GM21528 (cell line): ENCODE measurements at regions not wholly inside any gene's neighbourhood (a gene's known extent, or its start where the extent isn't known, plus 50 kb on each side); places are given as distances from the start of the nearest gene placed in this dataset.
"Not testable (repeated sequence)": the region's sequence is repeated elsewhere in the genome, so short reads cannot be mapped to it uniquely, and the experiment has no call there.

Source experiments
- ATAC-seq: cut with Tn5 transposase; IDR thresholded peaks from one replicate; pipeline ENCODE4 v1.9.1; 2021; ENCODE audit warnings: mild to moderate bottlenecking, moderate library complexity; ENCODE audit not compliant: unreplicated experiment, low FRiP score

GRCh38 chr4:162502109-162502508 is 338.3 kb upstream of the FSTL5 start:
- no peak for ATAC-seq

- no peak for ATAC-seq
Observed at GRCh38 chr4:162499478-162499877, 335.7 kb upstream of the FSTL5 start.

GRCh38 chr4:162498168-162498567 is 334.4 kb upstream of the FSTL5 start:
- ATAC-seq, result no peak

GRCh38 chr4:162497564-162498167 is 333.9 kb upstream of the FSTL5 start:
- peak; percentile 77 for ATAC-seq

GRCh38 chr4:162494935-162495334 is 331.1 kb upstream of the FSTL5 start:
- no peak for ATAC-seq

- ATAC-seq, result no peak
Observed at GRCh38 chr4:162485486-162485885, 321.7 kb upstream of the FSTL5 start.

- ATAC-seq, result no peak
Observed at GRCh38 chr4:162475246-162475645, 311.4 kb upstream of the FSTL5 start.

- no peak for ATAC-seq
Observed at GRCh38 chr4:162469977-162470376, 306.2 kb upstream of the FSTL5 start.

GRCh38 chr4:162465356-162465755 is 301.6 kb upstream of the FSTL5 start:
- not testable (repeated sequence) for ATAC-seq

- ATAC-seq, result no peak
Observed at GRCh38 chr4:162461952-162462351, 298.2 kb upstream of the FSTL5 start.

- no peak for ATAC-seq
Observed at GRCh38 chr4:162458051-162458450, 294.3 kb upstream of the FSTL5 start.

- ATAC-seq, result no peak
Observed at GRCh38 chr4:162457071-162457865, 293.5 kb upstream of the FSTL5 start.

GRCh38 chr4:162456106-162456505 is 292.3 kb upstream of the FSTL5 start:
- no peak for ATAC-seq

- no peak for ATAC-seq
Observed at GRCh38 chr4:162450531-162451035, 286.8 kb upstream of the FSTL5 start.

- ATAC-seq, result no peak
Observed at GRCh38 chr4:162443510-162443909, 279.7 kb upstream of the FSTL5 start.

- no peak for ATAC-seq
Observed at GRCh38 chr4:162442128-162442527, 278.3 kb upstream of the FSTL5 start.

GRCh38 chr4:162422312-162422711 is 258.5 kb upstream of the FSTL5 start:
- ATAC-seq, result no peak

- ATAC-seq, result no peak
Observed at GRCh38 chr4:162410854-162411253, 247.1 kb upstream of the FSTL5 start.

- ATAC-seq, result no peak
Observed at GRCh38 chr4:162409048-162409447, 245.2 kb upstream of the FSTL5 start.

GRCh38 chr4:162408309-162408708 is 244.5 kb upstream of the FSTL5 start:
- ATAC-seq, result no peak

GRCh38 chr4:162406637-162407365 is 243.0 kb upstream of the FSTL5 start:
- ATAC-seq, result no peak
